ENCODE measurements at regions not wholly inside any gene's neighbourhood (a gene's known extent, or its start where the extent isn't known, plus 50 kb on each side); places are given as distances from the start of the nearest gene placed in this dataset.

GRCh38 chr3:111286746-111287145, 215.1 kb downstream of the NECTIN3 start:
- TF ChIP-seq CTCF (IDR thresholded peaks at IDR 0.05; ENCODE audit: low read length) (no peak), EZH2 (optimal IDR thresholded peaks at IDR 0.05; ENCODE audit: low read depth, low read length) (no peak)
